HG02588 (cell line): ENCODE measurements at regions not wholly inside any gene's neighbourhood (a gene's known extent, or its start where the extent isn't known, plus 50 kb on each side); places are given as distances from the start of the nearest gene placed in this dataset.
"Not testable (repeated sequence)": the region's sequence is repeated elsewhere in the genome, so short reads cannot be mapped to it uniquely, and the experiment has no call there.

Experiments used
- ATAC-seq: cut with Tn5 transposase; IDR thresholded peaks from one replicate; pipeline ENCODE4 v1.9.1; 2021; ENCODE audit warnings: mild to moderate bottlenecking, moderate library complexity; ENCODE audit not compliant: unreplicated experiment

- no peak for ATAC-seq
Measured at GRCh38 chr3:56957522-56957921, 102.9 kb upstream of the SPATA12 start.

- no peak for ATAC-seq
Measured at GRCh38 chr3:56956906-56957305, 103.6 kb upstream of the SPATA12 start.

GRCh38 chr3:56955492-56956111 lies 104.9 kb upstream of the SPATA12 start:
- no peak for ATAC-seq

GRCh38 chr3:56954125-56954524 lies 106.3 kb upstream of the SPATA12 start:
- ATAC-seq = no peak

GRCh38 chr3:56952846-56953245 lies 107.6 kb upstream of the SPATA12 start:
- no peak for ATAC-seq

- no peak for ATAC-seq
Measured at GRCh38 chr3:56952061-56952460, 108.4 kb upstream of the SPATA12 start.

- no peak for ATAC-seq
Measured at GRCh38 chr3:56951366-56951765, 109.1 kb upstream of the SPATA12 start.

- not testable (repeated sequence) for ATAC-seq
Measured at GRCh38 chr3:56945378-56945777, 115.1 kb upstream of the SPATA12 start.

- ATAC-seq = no peak
Measured at GRCh38 chr3:56942523-56942922, 117.9 kb upstream of the SPATA12 start.

GRCh38 chr3:56940976-56941375 lies 119.5 kb upstream of the SPATA12 start:
- no peak for ATAC-seq

- no peak for ATAC-seq
Measured at GRCh38 chr3:56940321-56940720, 120.1 kb upstream of the SPATA12 start.

- ATAC-seq = no peak
Measured at GRCh38 chr3:56939834-56940233, 120.6 kb upstream of the SPATA12 start.

GRCh38 chr3:56938530-56938929 lies 121.9 kb upstream of the SPATA12 start:
- no peak for ATAC-seq

GRCh38 chr3:56937580-56937979 lies 122.9 kb upstream of the SPATA12 start:
- no peak for ATAC-seq

GRCh38 chr3:56935811-56936210 lies 124.7 kb upstream of the SPATA12 start:
- ATAC-seq = no peak

GRCh38 chr3:56934481-56934880 lies 126.0 kb upstream of the SPATA12 start:
- ATAC-seq = not testable (repeated sequence)

- ATAC-seq = no peak
Measured at GRCh38 chr3:56933803-56934202, 126.7 kb upstream of the SPATA12 start.

GRCh38 chr3:56932866-56933265 lies 127.6 kb upstream of the SPATA12 start:
- no peak for ATAC-seq

- no peak for ATAC-seq
Measured at GRCh38 chr3:56931836-56932235, 128.6 kb upstream of the SPATA12 start.

GRCh38 chr3:56930706-56931105 lies 129.0 kb upstream of the ARHGEF3 start:
- ATAC-seq = no peak

GRCh38 chr3:56929809-56930615 lies 128.3 kb upstream of the ARHGEF3 start:
- ATAC-seq = no peak

- ATAC-seq = no peak
Measured at GRCh38 chr3:56928379-56929068, 126.8 kb upstream of the ARHGEF3 start.
